ENCODE measurements at regions not wholly inside any gene's neighbourhood (a gene's known extent, or its start where the extent isn't known, plus 50 kb on each side); places are given as distances from the start of the nearest gene placed in this dataset.

DNA sequence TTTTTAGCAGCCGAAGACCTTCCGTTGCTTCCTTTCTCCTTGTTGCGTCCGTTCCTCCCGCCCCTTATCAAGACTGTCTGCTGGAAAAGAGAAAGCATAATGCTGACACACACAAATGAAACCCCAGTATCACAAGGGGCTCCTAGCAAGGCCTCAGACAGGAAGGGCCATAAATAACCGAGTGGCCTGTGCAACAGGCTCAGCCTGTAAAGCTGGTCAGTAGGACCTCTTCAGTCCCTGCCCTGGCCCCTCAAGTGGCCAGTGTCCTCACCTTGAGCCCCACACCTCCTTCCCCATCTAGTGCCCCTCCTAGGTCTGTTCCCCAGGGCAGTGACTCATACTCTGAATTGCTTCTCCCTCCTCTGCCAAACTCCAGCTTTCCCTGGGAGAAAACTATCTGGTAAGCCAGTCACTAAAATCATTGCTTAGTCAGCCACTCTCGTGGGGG lies 174.6 kb upstream of the IL12B start:
- Histone ChIP-seq H3K4me3 (ENCODE audit: low read depth in 1 of 2, low read length in 2 of 2) (no peak overlapping the region), H3K9ac (ENCODE audit: low read depth, low read length) (no peak overlapping the region), H3K36me3 (ENCODE audit: insufficient read depth, low read length) (no peaks in the 10 kb centered on the region), H3K4me2 (ENCODE audit: insufficient read depth, low read length) (no peak overlapping the region), H2AFZ (ENCODE audit: low read depth, low read length) (no peak overlapping the region), H3K9me3 (ENCODE audit: insufficient read depth, low read length, severe bottlenecking) (no peaks in the 10 kb centered on the region), H3K79me2 (ENCODE audit: insufficient read depth, low read length) (no peaks in the 10 kb centered on the region), H4K20me1 (ENCODE audit: insufficient read depth, low read length) (no peaks in the 10 kb centered on the region), H3K4me1 (ENCODE audit: insufficient read depth, low read length) (no peaks in the 10 kb centered on the region), H3K27ac (ENCODE audit: low read length) (no peak overlapping the region), H3K27me3 (ENCODE audit: insufficient read depth, low read length, poor library complexity) (no peaks in the 10 kb centered on the region)
- DNase-seq (no peak), ATAC-seq (ENCODE audit: insufficient read depth, low read depth) (no peak)
- no peak for TF ChIP-seq EZH2 (IDR thresholded peaks at IDR 0.05; ENCODE audit: borderline replicate concordance, low read depth, low read length, severe bottlenecking)
- TF ChIP-seq, protein P1, sequence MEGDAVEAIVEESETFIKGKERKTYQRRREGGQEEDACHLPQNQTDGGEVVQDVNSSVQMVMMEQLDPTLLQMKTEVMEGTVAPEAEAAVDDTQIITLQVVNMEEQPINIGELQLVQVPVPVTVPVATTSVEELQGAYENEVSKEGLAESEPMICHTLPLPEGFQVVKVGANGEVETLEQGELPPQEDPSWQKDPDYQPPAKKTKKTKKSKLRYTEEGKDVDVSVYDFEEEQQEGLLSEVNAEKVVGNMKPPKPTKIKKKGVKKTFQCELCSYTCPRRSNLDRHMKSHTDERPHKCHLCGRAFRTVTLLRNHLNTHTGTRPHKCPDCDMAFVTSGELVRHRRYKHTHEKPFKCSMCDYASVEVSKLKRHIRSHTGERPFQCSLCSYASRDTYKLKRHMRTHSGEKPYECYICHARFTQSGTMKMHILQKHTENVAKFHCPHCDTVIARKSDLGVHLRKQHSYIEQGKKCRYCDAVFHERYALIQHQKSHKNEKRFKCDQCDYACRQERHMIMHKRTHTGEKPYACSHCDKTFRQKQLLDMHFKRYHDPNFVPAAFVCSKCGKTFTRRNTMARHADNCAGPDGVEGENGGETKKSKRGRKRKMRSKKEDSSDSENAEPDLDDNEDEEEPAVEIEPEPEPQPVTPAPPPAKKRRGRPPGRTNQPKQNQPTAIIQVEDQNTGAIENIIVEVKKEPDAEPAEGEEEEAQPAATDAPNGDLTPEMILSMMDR (IDR thresholded peaks at IDR 0.05; ENCODE audit: borderline replicate concordance, extremely low read depth, low read length, poor library complexity, severe bottlenecking), result no peak

DNA sequence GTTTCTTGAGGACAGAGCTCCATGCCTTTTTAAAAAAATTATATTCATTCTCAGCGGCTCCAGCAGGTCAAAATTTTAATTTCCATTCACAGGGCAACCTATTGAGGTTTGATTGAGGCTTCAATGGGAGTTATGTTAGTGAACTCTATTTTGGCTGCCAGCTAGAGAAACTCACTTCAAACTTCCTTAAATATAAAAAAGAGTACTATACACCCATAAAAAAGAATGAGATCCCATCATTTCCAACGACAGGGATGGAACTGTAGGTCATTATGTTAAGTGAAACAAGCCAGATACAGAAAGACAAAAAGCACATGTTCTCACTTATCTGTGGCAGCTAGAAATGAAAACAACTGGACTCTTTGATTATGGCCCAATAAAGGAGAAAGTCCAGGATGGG lies 176.8 kb upstream of the IL12B start:
- Histone ChIP-seq H3K36me3 (ENCODE audit: insufficient read depth, low read length) (no peaks in the 10 kb centered on the region), H3K9me3 (ENCODE audit: insufficient read depth, low read length, severe bottlenecking) (no peaks in the 10 kb centered on the region), H3K9ac (ENCODE audit: low read depth, low read length) (no peak overlapping the region), H3K4me1 (ENCODE audit: insufficient read depth, low read length) (no peaks in the 10 kb centered on the region), H3K79me2 (ENCODE audit: insufficient read depth, low read length) (no peaks in the 10 kb centered on the region), H3K27me3 (ENCODE audit: insufficient read depth, low read length, poor library complexity) (no peaks in the 10 kb centered on the region), H3K4me3 (ENCODE audit: low read depth in 1 of 2, low read length in 2 of 2) (no peak overlapping the region), H2AFZ (ENCODE audit: low read depth, low read length) (no peak overlapping the region), H4K20me1 (ENCODE audit: insufficient read depth, low read length) (no peaks in the 10 kb centered on the region), H3K27ac (ENCODE audit: low read length) (no peak overlapping the region), H3K4me2 (ENCODE audit: insufficient read depth, low read length) (no peak overlapping the region)
- no peak for DNase-seq
- no peak for ATAC-seq (ENCODE audit: insufficient read depth, low read depth)
- TF ChIP-seq EZH2 (IDR thresholded peaks at IDR 0.05; ENCODE audit: borderline replicate concordance, low read depth, low read length, severe bottlenecking), result no peak
- TF ChIP-seq, protein P1 (IDR thresholded peaks at IDR 0.05; ENCODE audit: borderline replicate concordance, extremely low read depth, low read length, poor library complexity, severe bottlenecking), result no peak

DNA sequence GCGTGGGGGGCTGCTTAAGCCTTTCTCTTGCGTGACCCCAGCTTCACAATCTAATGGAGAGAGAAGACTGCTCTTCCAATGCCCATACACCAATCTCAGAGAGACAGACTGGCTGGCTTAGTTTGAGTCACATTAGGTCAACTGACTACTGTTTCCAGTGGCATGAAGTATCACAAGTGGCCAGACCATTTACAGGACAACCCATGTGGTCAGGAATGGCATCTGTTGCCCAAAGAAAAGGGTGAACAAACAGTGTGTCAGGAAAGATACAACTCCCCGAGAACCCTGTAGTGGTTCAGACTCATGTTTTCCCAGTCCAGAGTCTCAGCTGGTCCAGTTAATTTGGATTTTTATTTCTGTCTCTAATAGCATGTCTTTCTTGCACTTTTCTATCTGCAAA lies 177.4 kb upstream of the IL12B start:
- Histone ChIP-seq H3K79me2 (ENCODE audit: insufficient read depth, low read length) (no peaks in the 10 kb centered on the region), H4K20me1 (ENCODE audit: insufficient read depth, low read length) (no peaks in the 10 kb centered on the region), H3K4me2 (ENCODE audit: insufficient read depth, low read length) (no peak overlapping the region), H3K4me3 (ENCODE audit: low read depth in 1 of 2, low read length in 2 of 2) (no peak overlapping the region), H3K27ac (ENCODE audit: low read length) (no peak overlapping the region), H3K9ac (ENCODE audit: low read depth, low read length) (no peak overlapping the region), H2AFZ (ENCODE audit: low read depth, low read length) (no peak overlapping the region), H3K9me3 (ENCODE audit: insufficient read depth, low read length, severe bottlenecking) (no peaks in the 10 kb centered on the region), H3K36me3 (ENCODE audit: insufficient read depth, low read length) (no peaks in the 10 kb centered on the region), H3K27me3 (ENCODE audit: insufficient read depth, low read length, poor library complexity) (no peaks in the 10 kb centered on the region), H3K4me1 (ENCODE audit: insufficient read depth, low read length) (no peaks in the 10 kb centered on the region)
- DNase-seq (no peak), ATAC-seq (ENCODE audit: insufficient read depth, low read depth) (no peak)
- TF ChIP-seq EZH2 (IDR thresholded peaks at IDR 0.05; ENCODE audit: borderline replicate concordance, low read depth, low read length, severe bottlenecking), result no peak
- TF ChIP-seq, protein P1 (IDR thresholded peaks at IDR 0.05; ENCODE audit: borderline replicate concordance, extremely low read depth, low read length, poor library complexity, severe bottlenecking), result no peak

DNA sequence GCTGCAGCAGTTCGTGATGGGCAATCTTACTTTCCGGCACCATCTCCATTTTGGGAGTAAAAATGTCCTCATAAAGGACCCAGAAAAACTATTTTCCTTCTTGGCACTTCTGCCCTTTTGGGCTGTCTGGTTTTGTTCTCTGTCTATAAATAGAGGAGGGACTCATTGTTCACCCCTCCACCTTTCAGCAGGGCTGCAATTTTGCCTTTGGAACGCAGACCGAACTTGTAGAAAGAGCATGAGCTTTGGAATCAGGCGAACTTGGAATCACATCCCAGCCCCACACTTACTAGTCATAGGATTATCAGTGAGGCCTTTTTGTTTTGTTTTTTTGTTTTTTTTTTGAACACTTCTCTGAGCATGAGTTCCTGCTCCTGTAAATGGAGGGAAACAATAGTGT lies 178.1 kb upstream of the IL12B start:
- H3K27ac ChIP-seq (ENCODE audit: low read length), result no peak overlapping the region
- TF ChIP-seq, protein P1 (IDR thresholded peaks at IDR 0.05; ENCODE audit: borderline replicate concordance, extremely low read depth, low read length, poor library complexity, severe bottlenecking), result no peak
- H3K4me1 ChIP-seq (ENCODE audit: insufficient read depth, low read length), result no peaks in the 10 kb centered on the region
- no peaks in the 10 kb centered on the region for H3K9me3 ChIP-seq (ENCODE audit: insufficient read depth, low read length, severe bottlenecking)
- ATAC-seq (ENCODE audit: insufficient read depth, low read depth), result no peak
- no peaks in the 10 kb centered on the region for H4K20me1 ChIP-seq (ENCODE audit: insufficient read depth, low read length)
- H3K27me3 ChIP-seq (ENCODE audit: insufficient read depth, low read length, poor library complexity), result no peaks in the 10 kb centered on the region
- no peaks in the 10 kb centered on the region for H3K79me2 ChIP-seq (ENCODE audit: insufficient read depth, low read length)
- no peak overlapping the region for H3K4me2 ChIP-seq (ENCODE audit: insufficient read depth, low read length)
- DNase-seq, result no peak
- H3K9ac ChIP-seq (ENCODE audit: low read depth, low read length), result no peak overlapping the region
- no peaks in the 10 kb centered on the region for H3K36me3 ChIP-seq (ENCODE audit: insufficient read depth, low read length)
- no peak overlapping the region for H2AFZ ChIP-seq (ENCODE audit: low read depth, low read length)
- no peak overlapping the region for H3K4me3 ChIP-seq (ENCODE audit: low read depth in 1 of 2, low read length in 2 of 2)
